Osteoblast (primary cell): ENCODE measurements at regions not wholly inside any gene's neighbourhood (a gene's known extent, or its start where the extent isn't known, plus 50 kb on each side); places are given as distances from the start of the nearest gene placed in this dataset.

ENCODE experiments used
- DNase-seq: peaks from one replicate; pipeline ENCODE4 v3.0.0; 2011; ENCODE audit warnings: low spot score, mixed read lengths; ENCODE audit not compliant: insufficient read length; ENCODE audit errors: missing footprints
- H2AFZ ChIP-seq: 2 replicates; pipeline ENCODE4 v1.6.0; 2011; ENCODE audit warnings: mild to moderate bottlenecking, low read length
- H3K27ac ChIP-seq: 2 replicates; pipeline ENCODE4 v1.5.1; 2011; ENCODE audit warnings: mild to moderate bottlenecking, low read depth, low read length, moderate library complexity
- H3K27me3 ChIP-seq: 2 replicates; pipeline ENCODE4 v1.6.0; 2012; ENCODE audit warnings: mild to moderate bottlenecking, control low read depth, inconsistent platforms, low read length, moderate library complexity; ENCODE audit not compliant: insufficient read depth
- H3K36me3 ChIP-seq: 2 replicates; pipeline ENCODE4 v1.5.1; 2011; ENCODE audit warnings: mild to moderate bottlenecking, low read length, control low read depth, moderate library complexity; ENCODE audit not compliant: insufficient read depth
- H3K4me1 ChIP-seq: 2 replicates; pipeline ENCODE4 v1.5.1; 2011; ENCODE audit warnings: mild to moderate bottlenecking, low read length, control low read depth, moderate library complexity; ENCODE audit not compliant: insufficient read depth
- H3K4me2 ChIP-seq: 2 replicates; pipeline ENCODE4 v1.6.0; 2011; ENCODE audit warnings: mild to moderate bottlenecking, low read length; ENCODE audit not compliant: insufficient read depth
- H3K4me3 ChIP-seq: fragments of 200-600 bp; sonication (generic); 3 replicates; pipeline ENCODE4 v1.5.1; 2012; ENCODE audit warnings: mild to moderate bottlenecking, low read length, inconsistent platforms; ENCODE audit not compliant: insufficient read depth
- H3K79me2 ChIP-seq: 2 replicates; pipeline ENCODE4 v1.6.0; 2012; ENCODE audit warnings: mild to moderate bottlenecking, low read length, control low read depth, inconsistent platforms; ENCODE audit not compliant: insufficient read depth
- H3K9me3 ChIP-seq: 2 replicates; pipeline ENCODE4 v1.5.1; 2011; ENCODE audit warnings: low read depth, low read length, control low read depth
- H4K20me1 ChIP-seq: 2 replicates; pipeline ENCODE4 v1.6.0; 2012; ENCODE audit warnings: mild to moderate bottlenecking, low read length, control low read depth; ENCODE audit not compliant: insufficient read depth
- CTCF ChIP-seq: IDR thresholded peaks from 2 replicates; pipeline ENCODE4 v1.5.1; 2011; ENCODE audit warnings: mild to moderate bottlenecking, low read depth, low read length, moderate library complexity; ENCODE audit errors: extremely low read depth

GRCh38 chr4:84221704-84222103 lies 277.4 kb downstream of the NKX6-1 start:
- no peak for DNase-seq
- Histone ChIP-seq H3K79me2 (no peaks in the 10 kb centered on the region), H3K27me3 (no peaks in the 10 kb centered on the region), H2AFZ (no peak overlapping the region), H3K9me3 (no peaks in the 10 kb centered on the region), H4K20me1 (no peaks in the 10 kb centered on the region), H3K4me2 (no peak overlapping the region), H3K4me1 (no peaks in the 10 kb centered on the region), H3K36me3 (no peaks in the 10 kb centered on the region), H3K4me3 (no peak overlapping the region), H3K27ac (no peak overlapping the region)
- no peak for TF ChIP-seq CTCF

GRCh38 chr4:84220990-84221389 lies 278.1 kb downstream of the NKX6-1 start:
- no peaks in the 10 kb centered on the region for H3K79me2 ChIP-seq
- no peak for TF ChIP-seq CTCF
- H3K4me2 ChIP-seq: no peak overlapping the region
- H3K4me1 ChIP-seq: no peaks in the 10 kb centered on the region
- H2AFZ ChIP-seq: no peak overlapping the region
- no peaks in the 10 kb centered on the region for H3K27me3 ChIP-seq
- no peaks in the 10 kb centered on the region for H3K36me3 ChIP-seq
- H3K27ac ChIP-seq: no peak overlapping the region
- DNase-seq: no peak
- no peaks in the 10 kb centered on the region for H4K20me1 ChIP-seq
- no peaks in the 10 kb centered on the region for H3K9me3 ChIP-seq
- H3K4me3 ChIP-seq: no peak overlapping the region

GRCh38 chr4:84219656-84220055 lies 279.4 kb downstream of the NKX6-1 start:
- H3K9me3 ChIP-seq: no peaks in the 10 kb centered on the region
- H3K27me3 ChIP-seq: no peaks in the 10 kb centered on the region
- H3K36me3 ChIP-seq: no peaks in the 10 kb centered on the region
- H4K20me1 ChIP-seq: no peaks in the 10 kb centered on the region
- no peak overlapping the region for H3K4me3 ChIP-seq
- no peak overlapping the region for H3K4me2 ChIP-seq
- no peaks in the 10 kb centered on the region for H3K4me1 ChIP-seq
- H2AFZ ChIP-seq: no peak overlapping the region
- no peak for TF ChIP-seq CTCF
- H3K79me2 ChIP-seq: no peaks in the 10 kb centered on the region
- DNase-seq: no peak
- no peak overlapping the region for H3K27ac ChIP-seq

- H3K79me2 ChIP-seq: no peaks in the 10 kb centered on the region
- TF ChIP-seq CTCF: no peak
- H3K4me3 ChIP-seq: no peak overlapping the region
- H3K9me3 ChIP-seq: no peaks in the 10 kb centered on the region
- no peaks in the 10 kb centered on the region for H3K36me3 ChIP-seq
- DNase-seq: no peak
- H3K4me1 ChIP-seq: no peaks in the 10 kb centered on the region
- H4K20me1 ChIP-seq: no peaks in the 10 kb centered on the region
- H3K27me3 ChIP-seq: no peaks in the 10 kb centered on the region
- no peak overlapping the region for H2AFZ ChIP-seq
- no peak overlapping the region for H3K4me2 ChIP-seq
- H3K27ac ChIP-seq: no peak overlapping the region
Observed at GRCh38 chr4:84218031-84218430, 281.1 kb downstream of the NKX6-1 start.
